ENCODE measurements at regions not wholly inside any gene's neighbourhood (a gene's known extent, or its start where the extent isn't known, plus 50 kb on each side); places are given as distances from the start of the nearest gene placed in this dataset.

- TF ChIP-seq REST (IDR thresholded peaks at IDR 0.05; ENCODE audit: unreplicated experiment): no peak
- TF ChIP-seq CREB1 (CRISPR knock-in tag; IDR thresholded peaks at IDR 0.05; ENCODE audit: low read depth): no peak
- TF ChIP-seq POLR2AphosphoS5 (IDR thresholded peaks at IDR 0.05; ENCODE audit: low read depth): no peak
- no peak for TF ChIP-seq STAT1 (IDR thresholded peaks at IDR 0.05; ENCODE audit: unreplicated experiment)
- no peak for TF ChIP-seq ZNF462 (CRISPR knock-in tag; IDR thresholded peaks at IDR 0.05)
- no peak for TF ChIP-seq ZNF114 (CRISPR knock-in tag; IDR thresholded peaks at IDR 0.05)
- TF ChIP-seq ETS1 (IDR thresholded peaks at IDR 0.05): no peak
- TF ChIP-seq EZH2phosphoT487 (IDR thresholded peaks at IDR 0.05; ENCODE audit: unreplicated experiment): no peak
- no peak for TF ChIP-seq JUNB (IDR thresholded peaks at IDR 0.05; ENCODE audit: unreplicated experiment)
- TF ChIP-seq CTCF (conservative IDR thresholded peaks at IDR 0.05; ENCODE audit: low read depth in 2 of 2): no peak
- peaks cover 17% of the 10 kb centered on the region for H3K36me3 Mint-ChIP-seq (ENCODE audit: low read depth)
Measured at GRCh38 chr3:82005266-82005665, 243.8 kb upstream of the GBE1 start.

More at GRCh38 chr3:82005266-82005665, 243.8 kb upstream of the GBE1 start:
- H3K79me2 ChIP-seq (replicated peaks; ENCODE audit: insufficient read depth): no peaks in the 10 kb centered on the region
- peak; percentile 38 for DNase-seq (ENCODE audit: low spot score)
- peak overlapping the region; percentile 35 for H3K27ac Mint-ChIP-seq
- H3K36me3 ChIP-seq (ENCODE audit: insufficient read depth): no peaks in the 10 kb centered on the region
- no peaks in the 10 kb centered on the region for H3F3A ChIP-seq (replicated peaks; ENCODE audit: low read depth)
- H4K20me1 ChIP-seq (replicated peaks; ENCODE audit: insufficient read depth): no peaks in the 10 kb centered on the region
- no peak overlapping the region for H3K4me3 Mint-ChIP-seq
- H3K4me3 ChIP-seq: no peak overlapping the region
- no peak overlapping the region for H3K27ac ChIP-seq (ENCODE audit: low read depth)
- ATAC-seq: peak; percentile 65
- no peaks in the 10 kb centered on the region for H3K27me3 ChIP-seq (ENCODE audit: insufficient read depth)
- H3K4me1 Mint-ChIP-seq: peaks cover 27% of the 10 kb centered on the region
- H3K27me3 Mint-ChIP-seq (ENCODE audit: insufficient read depth, low read depth, poor library complexity): peaks cover 1% of the 10 kb centered on the region
- no peak overlapping the region for H3K4me2 ChIP-seq
- peaks cover 21% of the 10 kb centered on the region; the same call in 1 of the 2 replicates for H3K4me1 ChIP-seq (ENCODE audit: insufficient read depth)
- H3K9me2 ChIP-seq (ENCODE audit: insufficient read depth): 0 out of 2 replicates have a peak, but pooled peaks cover 4% of the 10 kb centered on the region
- peaks cover 19% of the 10 kb centered on the region for H3K9me3 Mint-ChIP-seq
- no peak overlapping the region for H2AFZ ChIP-seq
